ENCODE measurements at regions not wholly inside any gene's neighbourhood (a gene's known extent, or its start where the extent isn't known, plus 50 kb on each side); places are given as distances from the start of the nearest gene placed in this dataset.
"Not testable (repeated sequence)": the region's sequence is repeated elsewhere in the genome, so short reads cannot be mapped to it uniquely, and the experiment has no call there.

GRCh38 chr1:148679050-148679786, 69.4 kb upstream of the NUDT4B start:
- peak overlapping the region; percentile 65 for H3K4me3 Mint-ChIP-seq (ENCODE audit: low read depth)

DNA sequence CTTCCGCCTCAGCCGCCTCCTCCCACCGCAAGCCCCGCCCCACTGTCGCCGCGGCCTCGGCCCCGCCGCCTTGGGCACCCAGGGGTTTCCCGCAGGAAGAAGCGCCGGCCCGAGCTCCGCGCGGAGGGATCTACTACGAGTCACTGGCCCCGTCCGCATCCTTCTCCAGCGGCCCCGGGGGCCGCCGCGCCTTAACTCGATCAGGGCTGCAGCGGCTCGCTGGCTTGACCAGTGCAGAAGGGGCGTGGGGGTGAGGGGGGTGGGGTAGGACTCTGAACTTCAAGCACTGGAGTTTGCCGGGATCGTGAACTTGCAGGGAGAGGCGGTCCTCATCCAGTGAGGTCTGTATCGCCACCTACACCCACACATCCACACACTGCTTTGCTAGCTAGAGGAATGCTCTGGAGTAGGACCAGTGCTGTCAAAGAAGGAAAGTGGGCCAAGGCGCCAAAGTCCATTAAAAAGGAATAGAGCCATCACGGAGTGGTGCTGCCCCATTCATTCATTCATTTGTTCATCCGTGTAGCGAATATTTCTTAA, 68.7 kb upstream of the NUDT4B start:
- intact Hi-C loops (cut with micrococcal nuclease); H3K27me3 Mint-ChIP-seq (ENCODE audit: low read depth); DNase-seq (ENCODE audit: low spot score); H3K9me3 Mint-ChIP-seq; H3K27ac Mint-ChIP-seq; H3K36me3 Mint-ChIP-seq (ENCODE audit: low read depth); H3K4me1 Mint-ChIP-seq (ENCODE audit: low read depth): not testable (repeated sequence)
- peak overlapping the region; percentile 65 for H3K4me3 Mint-ChIP-seq (ENCODE audit: low read depth)

More at GRCh38 chr1:148679050-148679786, 69.4 kb upstream of the NUDT4B start:
- DNase-seq (ENCODE audit: low spot score) = peak; percentile 47
- H3K4me1 Mint-ChIP-seq (ENCODE audit: low read depth); intact Hi-C loops (cut with micrococcal nuclease); H3K27ac Mint-ChIP-seq; H3K36me3 Mint-ChIP-seq (ENCODE audit: low read depth); H3K9me3 Mint-ChIP-seq; H3K27me3 Mint-ChIP-seq (ENCODE audit: low read depth): not testable (repeated sequence)

DNA sequence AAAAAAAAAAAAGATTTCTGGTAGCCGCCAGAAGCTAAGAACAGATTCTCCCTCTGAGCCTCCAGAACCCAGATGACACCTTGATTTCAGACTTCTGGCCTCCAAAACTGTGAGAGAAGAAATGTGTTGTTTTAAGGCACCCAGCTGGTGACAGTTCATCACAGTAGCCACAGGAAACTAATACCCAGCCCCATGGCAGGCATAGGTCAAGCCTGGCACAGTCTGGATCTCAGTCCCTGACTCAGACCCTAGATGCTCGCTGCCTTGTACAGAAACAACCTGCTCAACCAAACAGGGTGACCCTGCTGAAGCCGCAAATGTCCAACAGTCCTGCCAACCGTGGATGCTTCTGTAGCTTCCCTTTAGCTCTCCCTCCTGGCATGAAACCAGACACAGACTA, 61.8 kb upstream of the NUDT4B start:
- H3K4me3 Mint-ChIP-seq (ENCODE audit: low read depth); H3K27me3 Mint-ChIP-seq (ENCODE audit: low read depth); H3K36me3 Mint-ChIP-seq (ENCODE audit: low read depth); DNase-seq (ENCODE audit: low spot score); intact Hi-C loops (cut with micrococcal nuclease); H3K27ac Mint-ChIP-seq; H3K4me1 Mint-ChIP-seq (ENCODE audit: low read depth); H3K9me3 Mint-ChIP-seq: not testable (repeated sequence)

GRCh38 chr1:148687376-148687775, 61.2 kb upstream of the NUDT4B start:
- DNase-seq (ENCODE audit: low spot score); H3K36me3 Mint-ChIP-seq (ENCODE audit: low read depth); H3K9me3 Mint-ChIP-seq; H3K4me3 Mint-ChIP-seq (ENCODE audit: low read depth); intact Hi-C loops (cut with micrococcal nuclease); H3K27ac Mint-ChIP-seq; H3K4me1 Mint-ChIP-seq (ENCODE audit: low read depth); H3K27me3 Mint-ChIP-seq (ENCODE audit: low read depth): not testable (repeated sequence)

All from activated T-helper 2 cell treated with anti-CD3 and anti-CD28 coated beads, Interferon-gamma antibody, Interleukin-2, Interleukin-4, amounts not matched to agents 10 μg/mL and 5 μg/mL and 100 μg/mL, durations not matched to agents 14 hours and 24 hours and 36 hours (primary cell).